ENCODE measurements at regions not wholly inside any gene's neighbourhood (a gene's known extent, or its start where the extent isn't known, plus 50 kb on each side); places are given as distances from the start of the nearest gene placed in this dataset.

DNA sequence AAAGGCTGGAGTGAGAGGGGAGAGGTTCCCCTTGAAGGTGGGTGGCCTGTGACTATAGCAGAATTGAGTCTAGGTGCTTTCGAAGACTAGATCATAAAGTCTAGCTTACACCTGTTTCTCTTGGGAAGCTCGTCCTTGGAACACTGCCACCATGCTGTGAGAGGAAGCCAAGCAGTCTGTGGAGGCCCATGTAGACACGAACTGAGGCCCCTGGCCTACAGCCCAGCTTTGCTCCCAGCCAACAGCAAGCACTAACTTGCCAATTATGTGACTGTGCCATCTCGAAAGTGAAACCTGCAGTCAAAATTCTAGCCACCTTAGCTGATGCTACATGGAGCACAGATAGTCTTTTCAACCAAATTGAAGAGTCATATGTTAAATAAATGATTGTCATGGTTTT is 190.5 kb upstream of the NECTIN3 start:
- TF ChIP-seq, protein P1, sequence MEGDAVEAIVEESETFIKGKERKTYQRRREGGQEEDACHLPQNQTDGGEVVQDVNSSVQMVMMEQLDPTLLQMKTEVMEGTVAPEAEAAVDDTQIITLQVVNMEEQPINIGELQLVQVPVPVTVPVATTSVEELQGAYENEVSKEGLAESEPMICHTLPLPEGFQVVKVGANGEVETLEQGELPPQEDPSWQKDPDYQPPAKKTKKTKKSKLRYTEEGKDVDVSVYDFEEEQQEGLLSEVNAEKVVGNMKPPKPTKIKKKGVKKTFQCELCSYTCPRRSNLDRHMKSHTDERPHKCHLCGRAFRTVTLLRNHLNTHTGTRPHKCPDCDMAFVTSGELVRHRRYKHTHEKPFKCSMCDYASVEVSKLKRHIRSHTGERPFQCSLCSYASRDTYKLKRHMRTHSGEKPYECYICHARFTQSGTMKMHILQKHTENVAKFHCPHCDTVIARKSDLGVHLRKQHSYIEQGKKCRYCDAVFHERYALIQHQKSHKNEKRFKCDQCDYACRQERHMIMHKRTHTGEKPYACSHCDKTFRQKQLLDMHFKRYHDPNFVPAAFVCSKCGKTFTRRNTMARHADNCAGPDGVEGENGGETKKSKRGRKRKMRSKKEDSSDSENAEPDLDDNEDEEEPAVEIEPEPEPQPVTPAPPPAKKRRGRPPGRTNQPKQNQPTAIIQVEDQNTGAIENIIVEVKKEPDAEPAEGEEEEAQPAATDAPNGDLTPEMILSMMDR (IDR thresholded peaks at IDR 0.05; ENCODE audit: poor library complexity, severe bottlenecking) = no peak
- no peak for TF ChIP-seq RAD21 (conservative IDR thresholded peaks at IDR 0.05)
- TF ChIP-seq POLR2AphosphoS5 (IDR thresholded peaks at IDR 0.05) = no peak
- no peak for TF ChIP-seq EZH2 (IDR thresholded peaks at IDR 0.05; ENCODE audit: borderline replicate concordance, insufficient read depth, low read length, poor library complexity, severe bottlenecking)
- TF ChIP-seq SMC3 (conservative IDR thresholded peaks at IDR 0.05; ENCODE audit: poor library complexity) = no peak
- no peak for TF ChIP-seq TAF1 (IDR thresholded peaks at IDR 0.05; ENCODE audit: low read depth)
